IPS-NIHi7 (cell line): ENCODE measurements at regions not wholly inside any gene's neighbourhood (a gene's known extent, or its start where the extent isn't known, plus 50 kb on each side); places are given as distances from the start of the nearest gene placed in this dataset.

Source experiments
- DNase-seq: peaks from one replicate; pipeline ENCODE4 v3.0.0; 2012; ENCODE audit warnings: mixed read lengths; ENCODE audit errors: extremely low spot score

- no peak for DNase-seq
These were observed 157.2 kb downstream of the CD83 start for GRCh38 chr6:14274546-14275492.

- no peak for DNase-seq
These were observed 157.9 kb downstream of the CD83 start for GRCh38 chr6:14275493-14275851.

GRCh38 chr6:14276071-14276470 lies 158.5 kb downstream of the CD83 start:
- no peak for DNase-seq

GRCh38 chr6:14276667-14277404 lies 159.3 kb downstream of the CD83 start:
- DNase-seq: no peak

GRCh38 chr6:14277405-14277930 lies 159.9 kb downstream of the CD83 start:
- DNase-seq: no peak

GRCh38 chr6:14278006-14278405 lies 160.4 kb downstream of the CD83 start:
- DNase-seq: no peak

GRCh38 chr6:14278446-14278845 lies 160.9 kb downstream of the CD83 start:
- DNase-seq: no peak

- no peak for DNase-seq
These were observed 162.5 kb downstream of the CD83 start for GRCh38 chr6:14280006-14280510.

- DNase-seq: peak; percentile 60
These were observed 163.3 kb downstream of the CD83 start for GRCh38 chr6:14280766-14281293.

- DNase-seq: no peak
These were observed 164.5 kb downstream of the CD83 start for GRCh38 chr6:14281811-14282660.

GRCh38 chr6:14282854-14283505 lies 165.4 kb downstream of the CD83 start:
- DNase-seq: no peak

GRCh38 chr6:14283600-14284235 lies 166.1 kb downstream of the CD83 start:
- no peak for DNase-seq

- DNase-seq: no peak
These were observed 167.5 kb downstream of the CD83 start for GRCh38 chr6:14284969-14285590.

GRCh38 chr6:14286144-14286543 lies 168.6 kb downstream of the CD83 start:
- DNase-seq: no peak

GRCh38 chr6:14286634-14287428 lies 169.3 kb downstream of the CD83 start:
- no peak for DNase-seq

GRCh38 chr6:14287707-14288106 lies 170.1 kb downstream of the CD83 start:
- no peak for DNase-seq

- DNase-seq: no peak
These were observed 171.3 kb downstream of the CD83 start for GRCh38 chr6:14288910-14289309.

- no peak for DNase-seq
These were observed 172.6 kb downstream of the CD83 start for GRCh38 chr6:14290041-14290771.
